ENCODE measurements at regions not wholly inside any gene's neighbourhood (a gene's known extent, or its start where the extent isn't known, plus 50 kb on each side); places are given as distances from the start of the nearest gene placed in this dataset.

DNA sequence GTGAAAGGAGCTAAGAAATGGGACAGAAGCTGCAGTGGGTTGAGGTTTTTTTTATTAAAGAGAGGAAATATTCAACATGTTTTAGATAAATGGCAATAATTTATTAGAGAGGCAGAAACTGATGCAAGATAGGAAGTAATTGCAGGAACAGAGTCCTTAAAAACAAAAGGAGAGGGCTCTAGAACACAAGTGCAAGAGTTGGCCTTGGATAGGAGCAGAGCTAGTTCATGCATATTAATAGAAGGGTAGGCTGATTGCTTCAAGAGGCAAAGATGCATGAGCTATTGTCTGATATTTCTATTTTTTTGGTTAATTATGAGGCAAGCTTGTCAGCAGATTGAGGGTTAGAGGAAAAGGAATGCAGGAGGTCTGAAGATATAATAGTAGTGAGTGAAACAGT is 91.0 kb upstream of the GPRIN3 start:
- no peak for TF ChIP-seq CTCF (IDR thresholded peaks at IDR 0.05)
- TF ChIP-seq POLR2A (IDR thresholded peaks at IDR 0.05) = no peak
